Neutrophil (primary cell): ENCODE measurements at regions not wholly inside any gene's neighbourhood (a gene's known extent, or its start where the extent isn't known, plus 50 kb on each side); places are given as distances from the start of the nearest gene placed in this dataset.
"Not testable (repeated sequence)": the region's sequence is repeated elsewhere in the genome, so short reads cannot be mapped to it uniquely, and the experiment has no call there.

Experiments
- H3K27ac ChIP-seq: fragments of 200-600 bp; sonication (generic); 2 replicates; pipeline ENCODE4 v1.5.1; 2016; ENCODE audit warnings: mild to moderate bottlenecking, moderate library complexity
- H3K27me3 ChIP-seq: fragments of 200-600 bp; sonication (generic); 2 replicates; pipeline ENCODE4 v1.6.0; 2016; ENCODE audit warnings: mild to moderate bottlenecking
- H3K36me3 ChIP-seq: fragments of 200-600 bp; sonication (generic); 2 replicates; pipeline ENCODE4 v1.5.1; 2017
- H3K4me1 ChIP-seq, 2 experiments: fragments of 200-600 bp in 1 of 2; sonication (generic) in 1 of 2; 1 replicate in 1 of 2; 2 replicates in 1 of 2; pipeline versions ENCODE4 v1.5.1 to v1.6.1; 2013 to 2016; ENCODE audit warnings: low read depth in 1 of 2, low read length in 1 of 2, mild to moderate bottlenecking in 1 of 2, moderate library complexity in 1 of 2; ENCODE audit not compliant: control insufficient read depth in 1 of 2, insufficient read depth in 1 of 2
- H3K4me3 ChIP-seq, 2 experiments: fragments of 200-600 bp in 1 of 2; sonication (generic) in 1 of 2; 1 replicate in 1 of 2; 2 replicates in 1 of 2; pipeline ENCODE4 v1.5.1; 2013 to 2016; ENCODE audit warnings: low read depth in 1 of 2, low read length in 1 of 2, mild to moderate bottlenecking in 1 of 2, moderate library complexity in 1 of 2
- H3K9me3 ChIP-seq: fragments of 200-600 bp; sonication (generic); 2 replicates; pipeline ENCODE4 v1.5.1; 2016
- TF ChIP-seq, protein P1 (sequence below): fragments of 200-600 bp; sonication (generic); IDR thresholded peaks from 2 replicates; pipeline ENCODE4 v1.5.1; 2016; ENCODE audit warnings: antibody characterized with exemption

DNA sequence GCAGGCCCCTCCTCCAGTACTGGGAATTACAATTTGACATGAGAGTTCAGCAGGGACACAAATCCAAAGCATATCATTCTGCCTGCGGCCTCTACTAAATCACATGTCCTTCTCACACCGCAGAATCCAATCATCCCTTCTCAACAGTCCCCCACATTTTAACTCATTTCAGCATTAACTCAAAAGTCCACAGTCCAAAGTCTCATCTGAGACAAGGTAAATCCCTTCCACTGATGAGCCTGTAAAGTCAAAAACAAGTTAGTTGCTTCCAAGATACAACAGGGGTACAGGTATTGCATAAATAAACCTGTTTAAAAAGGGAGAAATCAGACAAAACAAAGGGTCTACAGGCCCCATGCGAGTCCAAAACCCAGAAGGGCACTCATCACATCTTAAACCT lies 64.0 kb downstream of the EBNA1BP2 start:
- TF ChIP-seq, protein P1, sequence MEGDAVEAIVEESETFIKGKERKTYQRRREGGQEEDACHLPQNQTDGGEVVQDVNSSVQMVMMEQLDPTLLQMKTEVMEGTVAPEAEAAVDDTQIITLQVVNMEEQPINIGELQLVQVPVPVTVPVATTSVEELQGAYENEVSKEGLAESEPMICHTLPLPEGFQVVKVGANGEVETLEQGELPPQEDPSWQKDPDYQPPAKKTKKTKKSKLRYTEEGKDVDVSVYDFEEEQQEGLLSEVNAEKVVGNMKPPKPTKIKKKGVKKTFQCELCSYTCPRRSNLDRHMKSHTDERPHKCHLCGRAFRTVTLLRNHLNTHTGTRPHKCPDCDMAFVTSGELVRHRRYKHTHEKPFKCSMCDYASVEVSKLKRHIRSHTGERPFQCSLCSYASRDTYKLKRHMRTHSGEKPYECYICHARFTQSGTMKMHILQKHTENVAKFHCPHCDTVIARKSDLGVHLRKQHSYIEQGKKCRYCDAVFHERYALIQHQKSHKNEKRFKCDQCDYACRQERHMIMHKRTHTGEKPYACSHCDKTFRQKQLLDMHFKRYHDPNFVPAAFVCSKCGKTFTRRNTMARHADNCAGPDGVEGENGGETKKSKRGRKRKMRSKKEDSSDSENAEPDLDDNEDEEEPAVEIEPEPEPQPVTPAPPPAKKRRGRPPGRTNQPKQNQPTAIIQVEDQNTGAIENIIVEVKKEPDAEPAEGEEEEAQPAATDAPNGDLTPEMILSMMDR = no peak
- Histone ChIP-seq H3K27ac (no peak overlapping the region), H3K4me1 (no peaks in the 10 kb centered on the region), H3K36me3 (no peaks in the 10 kb centered on the region), H3K27me3 (peaks cover 4% of the 10 kb centered on the region), H3K9me3 (no peaks in the 10 kb centered on the region), H3K4me3 (no peak overlapping the region)

DNA sequence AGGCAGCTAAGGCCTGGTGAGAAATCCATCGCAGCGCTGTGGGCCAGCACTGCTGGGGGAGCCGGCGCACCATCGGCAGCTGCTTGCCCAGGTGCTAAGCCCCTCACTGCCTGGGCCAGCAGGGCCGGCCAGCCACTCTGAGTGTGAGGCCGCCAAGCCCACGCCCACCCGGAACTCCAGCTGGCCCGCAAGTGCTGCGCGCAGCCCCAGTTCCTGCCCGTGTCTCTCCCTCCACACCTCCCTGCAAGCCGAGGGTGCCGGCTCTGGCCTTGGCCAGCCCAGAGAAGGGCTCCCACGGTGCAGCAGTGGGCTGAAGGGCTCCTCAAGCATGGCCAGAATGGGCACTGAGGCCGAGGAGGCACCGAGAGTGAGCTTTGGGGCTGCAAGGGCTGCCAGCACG lies 64.4 kb downstream of the EBNA1BP2 start:
- no peak overlapping the region for H3K27ac ChIP-seq
- H3K4me3 ChIP-seq = no peak overlapping the region
- no peaks in the 10 kb centered on the region for H3K36me3 ChIP-seq
- TF ChIP-seq, protein P1 = no peak
- no peaks in the 10 kb centered on the region for H3K9me3 ChIP-seq
- H3K4me1 ChIP-seq = no peaks in the 10 kb centered on the region
- H3K27me3 ChIP-seq = peaks cover 4% of the 10 kb centered on the region

DNA sequence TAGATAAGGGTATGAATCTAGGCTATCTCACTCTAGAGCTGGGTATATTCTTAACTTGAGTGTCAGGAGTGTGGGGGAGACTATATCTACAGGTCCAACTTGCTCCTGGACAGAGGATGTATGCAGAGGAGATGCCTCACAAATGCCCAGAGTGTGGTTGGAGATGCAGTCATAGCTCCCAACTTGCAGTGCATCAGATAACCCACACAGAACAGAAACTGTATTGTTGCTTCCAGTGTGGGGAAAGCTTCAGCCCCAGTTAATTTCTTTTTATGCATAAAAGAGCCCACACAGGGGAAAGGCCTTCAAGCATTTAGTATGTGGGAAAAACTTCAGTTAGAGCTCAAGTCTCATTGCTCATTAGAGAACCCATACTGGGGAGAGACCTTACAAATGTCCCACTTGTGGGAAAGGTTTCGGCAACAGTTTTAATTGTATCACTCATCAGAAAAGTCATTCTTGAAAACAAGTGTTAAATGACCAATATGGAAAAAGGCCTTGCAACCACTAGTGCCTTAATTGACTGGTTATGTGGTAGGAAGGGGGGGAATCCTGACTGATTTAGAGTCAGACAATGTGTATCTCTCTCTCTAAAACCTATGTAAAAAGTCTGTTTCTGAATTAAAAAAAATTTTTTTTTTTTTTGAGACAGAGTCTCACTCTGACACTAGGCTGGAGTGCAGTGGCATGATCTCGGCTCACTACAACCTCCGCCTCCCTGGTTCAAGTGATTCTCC lies 67.9 kb downstream of the EBNA1BP2 start:
- H3K27ac ChIP-seq = no peak overlapping the region
- no peaks in the 10 kb centered on the region for H3K27me3 ChIP-seq
- TF ChIP-seq, protein P1 = no peak
- H3K36me3 ChIP-seq = no peaks in the 10 kb centered on the region
- no peaks in the 10 kb centered on the region for H3K9me3 ChIP-seq
- no peak overlapping the region for H3K4me3 ChIP-seq
- no peaks in the 10 kb centered on the region for H3K4me1 ChIP-seq

DNA sequence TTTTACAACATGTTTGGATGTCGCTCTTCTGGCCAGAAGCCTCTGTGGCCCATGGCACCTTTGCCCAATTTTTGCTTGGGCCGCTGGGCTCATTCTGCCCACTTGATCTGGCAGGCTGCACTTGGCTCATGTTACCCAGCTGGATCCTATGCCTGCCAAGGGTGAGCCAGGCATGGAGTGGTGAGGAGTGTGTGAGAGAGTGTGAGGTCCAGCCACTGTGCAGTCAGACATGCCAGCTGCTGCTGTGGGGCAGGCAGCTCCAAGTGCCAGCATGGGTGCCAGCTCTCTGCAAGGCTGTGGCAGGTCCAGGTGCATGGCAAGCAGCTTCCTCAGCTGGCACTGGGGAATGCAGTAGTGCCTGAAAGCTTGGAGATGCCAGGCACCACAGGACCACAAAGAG lies 71.0 kb downstream of the EBNA1BP2 start:
- no peak overlapping the region for H3K4me3 ChIP-seq
- no peaks in the 10 kb centered on the region for H3K27me3 ChIP-seq
- no peaks in the 10 kb centered on the region for H3K4me1 ChIP-seq
- no peaks in the 10 kb centered on the region for H3K36me3 ChIP-seq
- TF ChIP-seq, protein P1 = no peak
- H3K9me3 ChIP-seq = no peaks in the 10 kb centered on the region
- H3K27ac ChIP-seq = no peak overlapping the region

DNA sequence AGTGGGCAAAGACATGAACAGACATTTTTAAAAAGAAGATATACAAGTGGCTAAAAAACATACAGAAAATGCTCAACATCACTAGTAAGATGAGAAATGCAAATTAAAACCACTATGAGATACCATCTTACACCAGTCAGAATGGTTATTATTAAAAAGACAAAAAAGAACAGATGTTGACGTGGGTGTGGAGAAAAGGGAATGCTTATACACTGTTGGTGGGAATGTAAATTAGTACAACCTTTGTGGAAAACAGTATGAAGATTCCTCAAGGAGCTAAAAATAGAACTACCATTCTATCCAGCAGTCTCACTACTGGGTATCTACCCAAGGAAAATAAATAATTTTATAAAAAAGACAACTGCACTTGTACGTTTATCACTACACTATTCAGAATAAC lies 73.9 kb downstream of the EBNA1BP2 start:
- TF ChIP-seq, protein P1 = no peak
- Histone ChIP-seq H3K9me3 (no peaks in the 10 kb centered on the region), H3K4me3 (no peak overlapping the region), H3K4me1 (no peaks in the 10 kb centered on the region), H3K36me3 (no peaks in the 10 kb centered on the region), H3K27ac (no peak overlapping the region), H3K27me3 (peaks cover 12% of the 10 kb centered on the region)

DNA sequence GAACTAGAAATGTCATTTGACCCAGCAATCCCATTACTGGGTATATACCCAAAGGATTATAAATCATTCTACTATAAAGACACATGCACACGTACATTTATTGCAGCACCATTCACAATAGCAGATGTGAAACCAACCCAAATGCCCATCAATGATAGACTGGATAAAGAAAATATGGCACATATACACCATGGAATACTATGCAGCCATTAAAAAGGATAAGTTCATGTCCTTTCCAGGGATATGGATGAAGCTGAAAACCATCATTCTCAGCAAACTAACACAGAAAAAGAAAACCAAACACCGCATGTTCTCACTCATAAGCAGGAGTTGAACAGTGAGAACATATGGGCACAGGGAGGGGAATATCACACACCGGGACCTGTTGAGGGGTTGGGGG lies 75.6 kb downstream of the EBNA1BP2 start:
- not testable (repeated sequence) for H3K27ac ChIP-seq, H3K9me3 ChIP-seq, H3K4me1 ChIP-seq, H3K4me3 ChIP-seq, H3K36me3 ChIP-seq
- peaks cover 14% of the 10 kb centered on the region for H3K27me3 ChIP-seq

DNA sequence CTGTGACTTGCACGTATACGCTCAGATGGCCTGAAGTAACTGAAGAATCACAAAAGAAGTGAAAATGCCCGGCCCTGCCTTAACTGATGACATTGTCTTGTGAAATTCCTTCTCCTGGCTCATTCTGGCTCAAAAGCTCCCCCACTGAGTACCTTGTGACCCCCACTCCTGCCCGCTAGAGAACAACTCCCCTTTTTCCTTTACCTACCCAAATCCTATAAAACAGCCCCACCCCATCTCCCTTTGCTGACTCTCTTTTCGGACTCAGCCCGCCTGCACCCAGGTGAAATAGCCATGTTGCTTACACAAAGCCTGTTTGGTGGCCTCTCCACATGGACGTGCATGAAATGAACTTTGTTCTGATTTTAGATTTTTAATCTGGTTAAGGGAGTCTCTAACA lies 81.3 kb downstream of the EBNA1BP2 start:
- not testable (repeated sequence) for H3K4me1 ChIP-seq, H3K36me3 ChIP-seq, H3K4me3 ChIP-seq, H3K27ac ChIP-seq, H3K9me3 ChIP-seq
- peaks cover 14% of the 10 kb centered on the region for H3K27me3 ChIP-seq

DNA sequence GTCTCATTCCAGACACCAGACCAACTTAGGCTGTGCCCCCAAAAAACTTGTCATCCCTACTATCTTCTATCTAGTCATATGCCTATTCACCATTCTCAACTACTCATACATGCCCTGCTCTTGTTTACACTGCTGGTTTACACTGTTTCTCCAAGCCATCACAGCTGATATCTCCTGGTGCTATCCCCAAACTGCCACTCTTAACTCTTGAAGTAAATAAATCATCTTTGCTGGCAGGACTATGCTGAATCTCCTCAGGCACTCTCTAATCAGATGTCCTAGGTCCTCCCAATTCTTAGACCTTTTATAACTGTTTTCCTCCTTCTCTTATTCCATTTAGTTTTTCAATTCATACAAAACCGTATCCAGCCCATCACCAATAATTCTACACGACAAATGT lies 81.9 kb downstream of the EBNA1BP2 start:
- H3K27ac ChIP-seq, H3K9me3 ChIP-seq: not testable (repeated sequence)

More for the DNA sequence above, 81.9 kb downstream of the EBNA1BP2 start:
- not testable (repeated sequence) for H3K4me3 ChIP-seq, H3K36me3 ChIP-seq, H3K4me1 ChIP-seq
- peaks cover 14% of the 10 kb centered on the region for H3K27me3 ChIP-seq
